AG10803 (cell line): ENCODE measurements at regions not wholly inside any gene's neighbourhood (a gene's known extent, or its start where the extent isn't known, plus 50 kb on each side); places are given as distances from the start of the nearest gene placed in this dataset.

Experiments
- DNase-seq: peaks from one replicate; pipeline ENCODE4 v3.0.0; 2010; ENCODE audit warnings: low read depth
- H3K4me3 ChIP-seq: 2 replicates; pipeline ENCODE4 v1.5.1; 2011; ENCODE audit warnings: mild to moderate bottlenecking, low read length, control low read depth
- TF ChIP-seq, protein P1 (sequence below): conservative IDR thresholded peaks from 2 replicates; pipeline ENCODE4 v1.5.1; 2011; ENCODE audit warnings: mild to moderate bottlenecking, low read length, control low read depth, inconsistent platforms

DNA sequence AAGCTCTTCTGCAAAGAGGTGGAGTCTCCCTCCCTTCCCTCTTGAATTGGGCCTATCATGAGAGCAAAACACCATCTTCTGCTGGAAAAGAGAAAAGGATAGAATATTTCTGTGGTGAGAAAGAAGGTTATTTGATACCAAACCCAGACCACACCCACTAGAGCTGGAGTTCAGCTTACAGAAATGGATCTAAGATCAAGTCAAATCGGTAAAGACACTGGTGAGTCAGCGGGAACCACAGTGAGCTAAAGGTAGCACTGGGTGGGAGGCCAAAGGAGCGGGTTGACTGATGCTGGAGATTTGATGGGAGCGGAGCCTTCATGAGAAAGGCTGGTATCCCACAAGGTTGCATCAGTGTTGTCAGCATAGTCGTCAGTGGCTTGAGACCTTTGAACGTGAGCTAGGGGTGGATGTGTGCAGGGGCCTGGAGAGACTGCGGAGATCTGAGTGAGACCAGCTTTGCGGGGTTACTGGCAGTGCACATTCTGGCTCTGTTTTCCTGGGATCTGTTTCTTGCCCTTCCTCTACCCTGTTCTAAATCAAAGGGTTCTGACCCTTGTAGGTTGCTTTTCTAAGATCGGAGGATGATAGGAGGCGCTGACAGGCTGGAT, 106.4 kb upstream of the SCOC start:
- H3K4me3 ChIP-seq, result no peak overlapping the region
- TF ChIP-seq, protein P1, sequence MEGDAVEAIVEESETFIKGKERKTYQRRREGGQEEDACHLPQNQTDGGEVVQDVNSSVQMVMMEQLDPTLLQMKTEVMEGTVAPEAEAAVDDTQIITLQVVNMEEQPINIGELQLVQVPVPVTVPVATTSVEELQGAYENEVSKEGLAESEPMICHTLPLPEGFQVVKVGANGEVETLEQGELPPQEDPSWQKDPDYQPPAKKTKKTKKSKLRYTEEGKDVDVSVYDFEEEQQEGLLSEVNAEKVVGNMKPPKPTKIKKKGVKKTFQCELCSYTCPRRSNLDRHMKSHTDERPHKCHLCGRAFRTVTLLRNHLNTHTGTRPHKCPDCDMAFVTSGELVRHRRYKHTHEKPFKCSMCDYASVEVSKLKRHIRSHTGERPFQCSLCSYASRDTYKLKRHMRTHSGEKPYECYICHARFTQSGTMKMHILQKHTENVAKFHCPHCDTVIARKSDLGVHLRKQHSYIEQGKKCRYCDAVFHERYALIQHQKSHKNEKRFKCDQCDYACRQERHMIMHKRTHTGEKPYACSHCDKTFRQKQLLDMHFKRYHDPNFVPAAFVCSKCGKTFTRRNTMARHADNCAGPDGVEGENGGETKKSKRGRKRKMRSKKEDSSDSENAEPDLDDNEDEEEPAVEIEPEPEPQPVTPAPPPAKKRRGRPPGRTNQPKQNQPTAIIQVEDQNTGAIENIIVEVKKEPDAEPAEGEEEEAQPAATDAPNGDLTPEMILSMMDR, result no peak
- peak; percentile 17 for DNase-seq

DNA sequence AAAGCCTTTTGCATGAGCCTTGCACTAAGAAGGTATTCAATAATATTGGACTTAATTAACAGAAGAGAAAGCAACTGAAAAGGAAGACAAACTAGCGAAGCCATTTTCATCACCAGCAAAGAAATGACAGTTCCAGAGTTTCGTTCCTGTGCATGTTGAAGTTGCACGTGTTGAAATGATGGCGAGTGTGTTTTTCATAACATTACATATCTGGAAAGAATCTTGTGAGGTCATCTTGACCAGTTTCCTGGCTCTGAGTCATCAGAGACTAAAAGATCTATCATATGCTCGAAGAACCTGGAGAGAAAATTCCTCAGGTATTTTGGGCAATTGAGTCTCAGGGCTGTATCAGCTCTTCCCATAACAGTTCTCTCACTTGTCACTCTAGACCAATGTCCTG, 106.2 kb upstream of the MAML3 start:
- no peak overlapping the region for H3K4me3 ChIP-seq
- peak; percentile 79 for DNase-seq
- TF ChIP-seq, protein P1, result no peak

DNA sequence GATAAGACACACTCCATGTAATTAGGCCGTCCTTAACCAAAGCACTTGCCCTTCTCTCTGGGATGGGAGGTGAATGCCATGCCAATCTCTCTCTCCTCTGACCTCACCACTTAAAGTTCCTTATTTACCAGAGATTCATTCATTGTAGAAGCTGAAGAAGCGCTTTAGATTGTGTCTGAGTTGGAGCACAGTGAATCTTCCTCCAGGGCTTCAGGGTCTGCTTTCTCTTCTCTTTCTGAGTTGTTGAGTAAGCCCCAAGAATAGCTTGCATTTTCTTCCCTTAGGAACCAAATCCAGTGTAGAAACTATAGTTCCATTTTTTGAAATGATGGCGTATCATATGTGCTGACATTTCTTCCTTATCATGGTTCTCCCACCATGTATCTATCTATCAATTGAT, 104.5 kb upstream of the MAML3 start:
- TF ChIP-seq, protein P1, result no peak
- DNase-seq, result no peak
- H3K4me3 ChIP-seq, result no peak overlapping the region

DNA sequence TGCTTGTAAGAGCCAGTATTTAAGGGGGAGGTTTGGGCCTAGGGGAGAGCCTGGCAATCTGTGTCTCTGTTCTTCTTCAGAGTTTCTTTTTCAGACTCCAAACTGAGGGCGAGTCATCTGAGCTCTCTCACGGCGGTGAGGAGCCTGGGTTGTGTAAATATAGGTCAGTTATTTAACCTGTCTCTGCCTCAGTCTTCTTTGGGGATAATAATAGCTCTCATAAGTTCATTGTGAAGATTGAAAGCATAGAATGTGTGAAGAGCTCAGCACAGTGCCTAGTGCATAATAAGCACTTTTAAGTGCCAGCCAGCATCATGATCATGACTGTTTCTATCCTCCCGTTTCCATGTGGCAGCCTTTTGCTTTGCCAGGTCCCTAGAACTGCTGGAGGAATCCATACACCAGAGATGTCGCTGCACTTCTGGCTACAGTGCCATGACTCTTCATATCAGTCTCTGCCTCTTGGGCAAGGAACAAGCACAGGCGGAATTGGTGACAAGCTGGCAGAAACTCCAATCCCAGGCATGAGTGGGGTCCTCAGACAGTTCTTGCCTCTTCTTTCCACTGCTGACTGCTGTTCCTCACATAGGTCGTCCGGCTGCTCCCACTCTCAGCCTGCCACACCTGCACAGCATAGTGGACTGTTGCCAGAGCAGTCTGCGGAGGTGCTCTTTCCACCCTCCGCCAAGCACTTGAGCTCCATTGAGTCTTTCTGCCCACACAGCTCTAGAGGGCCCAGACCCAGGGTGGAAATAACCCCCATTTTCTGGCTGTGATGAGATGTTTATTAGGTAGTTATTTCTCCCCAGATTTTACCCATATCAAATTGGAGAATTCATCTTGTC, 103.7 kb upstream of the MAML3 start:
- H3K4me3 ChIP-seq, result no peak overlapping the region
- DNase-seq, result peak; percentile 28
- TF ChIP-seq, protein P1, result no peak

DNA sequence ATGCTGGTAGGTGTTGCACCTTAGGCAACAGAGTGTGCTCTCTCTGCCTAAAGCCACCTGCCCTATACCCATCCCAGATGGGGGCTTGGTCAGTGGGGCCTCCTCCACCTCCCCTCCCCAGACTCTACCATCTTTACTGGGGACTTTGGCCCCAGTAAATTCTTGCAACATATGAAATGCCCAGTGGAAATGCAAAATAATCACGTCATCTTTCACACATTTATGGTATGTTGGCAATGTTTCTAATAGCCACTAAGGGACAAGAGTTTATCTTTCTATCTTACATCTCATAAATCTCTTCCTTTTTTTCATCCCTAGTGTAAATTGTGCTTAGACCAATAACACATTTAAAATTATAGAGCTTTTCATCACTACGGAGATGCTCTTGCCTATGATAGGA, 103.0 kb upstream of the MAML3 start:
- H3K4me3 ChIP-seq, result no peak overlapping the region

DNA sequence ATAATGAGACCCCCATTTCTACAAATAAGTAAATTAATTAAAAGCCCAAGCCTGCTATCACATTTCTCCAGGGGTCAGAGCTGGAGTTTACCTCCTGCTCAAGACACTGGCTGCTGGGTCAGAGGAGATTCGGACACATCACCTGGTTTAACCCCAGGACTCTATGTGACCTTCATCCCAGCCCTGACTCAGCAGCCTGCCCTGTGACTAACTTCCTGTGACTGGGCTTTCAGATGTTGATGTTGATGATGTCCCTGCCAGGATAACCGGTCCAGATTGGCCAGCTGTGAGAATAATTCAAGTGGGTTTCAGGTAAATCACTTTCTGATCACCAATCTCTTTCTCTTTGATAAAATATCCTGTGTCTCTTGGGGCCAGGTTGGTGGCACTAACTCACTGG, 102.4 kb upstream of the MAML3 start:
- peak; percentile 57 for DNase-seq
- H3K4me3 ChIP-seq, result no peak overlapping the region
- TF ChIP-seq, protein P1, result no peak

More for the DNA sequence above, 103.0 kb upstream of the MAML3 start:
- peak; percentile 45 for DNase-seq
- TF ChIP-seq, protein P1, result no peak

DNA sequence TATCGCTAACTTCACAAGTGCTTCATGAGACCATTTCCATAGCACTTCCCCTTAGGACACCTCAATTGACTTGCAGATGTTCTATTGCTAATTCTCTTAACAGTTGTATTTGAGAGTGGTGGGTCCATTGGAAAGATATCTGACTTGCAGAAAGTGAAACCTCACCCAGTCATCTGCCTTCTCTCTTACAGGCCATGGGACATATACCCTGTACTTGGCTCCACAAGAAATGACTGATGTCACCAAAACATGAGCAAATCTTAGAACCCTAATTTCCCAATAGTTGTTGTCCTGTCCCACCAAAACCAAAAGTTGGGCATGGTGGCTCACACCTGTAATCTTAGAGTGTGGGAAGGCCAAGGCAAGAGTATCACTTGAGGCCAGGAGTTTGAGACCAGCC, 101.9 kb upstream of the MAML3 start:
- DNase-seq, result no peak
- TF ChIP-seq, protein P1, result no peak
- no peak overlapping the region for H3K4me3 ChIP-seq
